Caco-2 (cell line): ENCODE measurements at regions not wholly inside any gene's neighbourhood (a gene's known extent, or its start where the extent isn't known, plus 50 kb on each side); places are given as distances from the start of the nearest gene placed in this dataset.
A peak's percentile ranks its signal among the peaks of the same experiment; 100 is the strongest.

Experiments
- BruUV-seq: library from RNA; stranded (reverse); fragments of 400-500 nt; replicated peaks from 2 replicates; lab custom pipeline; 2021; lab: Mats Ljungman, UMichigan
- CTCF ChIA-PET: fragments of 300-600 bp; sonication (Branson Sonifier 250); formaldehyde crosslinking; loops from one replicate; lab custom pipeline; 2022; ENCODE audit warnings: antibody characterized with exemption; lab: Charles Lee
- POLR2A ChIA-PET: fragments of 300-600 bp; sonication (Branson Sonifier 250); formaldehyde crosslinking; loops from one replicate; lab custom pipeline; 2022; ENCODE audit warnings: antibody characterized with exemption; lab: Charles Lee
- DNase-seq, 2 experiments: peaks; one replicate each; pipeline versions ENCODE4 v3.0.0 to v3.0.0-alpha.2; 2020 to 2022
- H3K27me3 ChIP-seq: replicated peaks from 2 replicates; pipeline ENCODE4 v1.6.0; 2011; ENCODE audit warnings: low read length; ENCODE audit not compliant: control insufficient read depth, insufficient read depth
- H3K36me3 ChIP-seq: 2 replicates; pipeline ENCODE4 v1.5.1; 2011; ENCODE audit warnings: low read length; ENCODE audit not compliant: control insufficient read depth, insufficient read depth
- H3K4me1 ChIP-seq: fragments of 250-450 bp; sonication (Bioruptor Pico); 2 replicates; pipeline ENCODE4 v1.5.1; 2020; ENCODE audit warnings: mild to moderate bottlenecking
- H3K4me3 ChIP-seq: 2 replicates; pipeline ENCODE4 v1.5.1; 2011; ENCODE audit warnings: low read depth, mild to moderate bottlenecking, control low read depth, low read length
- H3K9me3 ChIP-seq: fragments of 250-450 bp; sonication (Bioruptor Pico); 2 replicates; pipeline ENCODE4 v1.5.1; 2020; ENCODE audit warnings: mild to moderate bottlenecking, moderate library complexity
- H3K27ac Mint-ChIP-seq: one replicate; pipeline ENCODE4 v1.8.0; 2022; ENCODE audit warnings: mixed read lengths; ENCODE audit not compliant: unreplicated experiment
- H3K27me3 Mint-ChIP-seq: one replicate; pipeline ENCODE4 v1.8.0; 2022; ENCODE audit warnings: mixed read lengths; ENCODE audit not compliant: insufficient read depth, unreplicated experiment
- H3K36me3 Mint-ChIP-seq: one replicate; pipeline ENCODE4 v1.8.0; 2022; ENCODE audit warnings: mild to moderate bottlenecking, mixed read lengths; ENCODE audit not compliant: insufficient read depth, unreplicated experiment
- H3K4me1 Mint-ChIP-seq: one replicate; pipeline ENCODE4 v1.8.0; 2022; ENCODE audit warnings: low read depth, mixed read lengths; ENCODE audit not compliant: unreplicated experiment
- H3K4me3 Mint-ChIP-seq: one replicate; pipeline ENCODE4 v1.8.0; 2022; ENCODE audit warnings: mild to moderate bottlenecking, moderate library complexity, mixed read lengths; ENCODE audit not compliant: unreplicated experiment
- H3K9me3 Mint-ChIP-seq: one replicate; pipeline ENCODE4 v1.8.0; 2022; ENCODE audit warnings: mixed read lengths; ENCODE audit not compliant: unreplicated experiment
- intact Hi-C: fragments of 100-400 bp; cut with micrococcal nuclease; formaldehyde crosslinking; loops from one replicate; pipeline ENCODE4 v1.10.0; 2022; ENCODE audit not compliant: unreplicated experiment
- TF ChIP-seq, protein P1 (sequence below), 2 experiments: fragments of 200-600 bp in 1 of 2; IDR thresholded peaks; 1 replicate in 1 of 2; 2 replicates in 1 of 2; pipeline versions ENCODE4 v1.5.1 to v1.8.0; 2011 to 2022; ENCODE audit warnings: antibody characterized with exemption in 1 of 2, control low read depth in 1 of 2, inconsistent platforms in 1 of 2, low read depth in 1 of 2, low read length in 1 of 2, mild to moderate bottlenecking in 1 of 2, moderate library complexity in 1 of 2; ENCODE audit not compliant: insufficient read depth in 1 of 2, severe bottlenecking in 1 of 2, unreplicated experiment in 1 of 2

DNA sequence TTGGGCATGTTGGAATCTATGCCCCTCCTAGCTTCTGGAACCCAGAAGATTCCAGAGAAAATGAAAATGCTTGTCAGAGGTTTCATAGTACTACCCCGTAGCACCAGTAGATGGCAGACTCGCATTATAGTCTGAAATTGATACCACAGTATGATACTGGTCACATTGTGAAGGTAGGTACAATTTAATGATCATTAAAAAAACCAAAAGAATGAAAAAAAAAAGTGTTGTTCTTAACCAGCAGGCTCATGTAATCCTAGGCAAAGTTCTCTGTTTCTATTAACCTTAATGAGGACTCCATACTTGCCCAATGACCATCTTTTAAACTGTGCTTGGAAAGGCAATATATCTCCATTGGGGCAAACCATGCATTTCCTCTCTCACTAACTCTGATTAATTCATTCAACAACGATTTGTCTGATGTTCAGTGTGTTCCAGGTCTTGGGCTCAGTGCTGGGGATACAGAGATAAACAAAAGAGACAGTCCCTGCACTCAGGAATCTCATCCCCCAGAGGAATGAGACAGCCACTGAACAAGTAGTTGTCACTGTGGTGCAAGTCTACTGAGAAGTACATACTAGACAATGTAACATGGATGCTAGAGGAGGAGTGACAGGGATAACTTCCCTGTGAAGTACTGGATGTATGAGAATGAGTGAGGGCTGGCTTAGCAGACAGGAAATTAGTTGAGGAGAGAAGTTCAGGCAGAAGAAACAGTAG, 223.5 kb upstream of the PHYHIPL start:
- BruUV-seq: no TSS peak
- ChIA-PET CTCF (interaction anchor here (0.6 to 1.8 kb wide), 23 partner anchors 12 to 670 kb away, joined by 3 to 15 read pairs (median 3); partner anchors contain the start of gene PHYHIPL), POLR2A (no interaction called here)
- Mint-ChIP-seq H3K27me3 (no peaks in the 10 kb centered on the region), H3K36me3 (no peaks in the 10 kb centered on the region), H3K4me3 (no peak overlapping the region), H3K27ac (peak overlapping the region; percentile 24), H3K4me1 (peaks cover 23% of the 10 kb centered on the region), H3K9me3 (no peaks in the 10 kb centered on the region)
- TF ChIP-seq, protein P1, sequence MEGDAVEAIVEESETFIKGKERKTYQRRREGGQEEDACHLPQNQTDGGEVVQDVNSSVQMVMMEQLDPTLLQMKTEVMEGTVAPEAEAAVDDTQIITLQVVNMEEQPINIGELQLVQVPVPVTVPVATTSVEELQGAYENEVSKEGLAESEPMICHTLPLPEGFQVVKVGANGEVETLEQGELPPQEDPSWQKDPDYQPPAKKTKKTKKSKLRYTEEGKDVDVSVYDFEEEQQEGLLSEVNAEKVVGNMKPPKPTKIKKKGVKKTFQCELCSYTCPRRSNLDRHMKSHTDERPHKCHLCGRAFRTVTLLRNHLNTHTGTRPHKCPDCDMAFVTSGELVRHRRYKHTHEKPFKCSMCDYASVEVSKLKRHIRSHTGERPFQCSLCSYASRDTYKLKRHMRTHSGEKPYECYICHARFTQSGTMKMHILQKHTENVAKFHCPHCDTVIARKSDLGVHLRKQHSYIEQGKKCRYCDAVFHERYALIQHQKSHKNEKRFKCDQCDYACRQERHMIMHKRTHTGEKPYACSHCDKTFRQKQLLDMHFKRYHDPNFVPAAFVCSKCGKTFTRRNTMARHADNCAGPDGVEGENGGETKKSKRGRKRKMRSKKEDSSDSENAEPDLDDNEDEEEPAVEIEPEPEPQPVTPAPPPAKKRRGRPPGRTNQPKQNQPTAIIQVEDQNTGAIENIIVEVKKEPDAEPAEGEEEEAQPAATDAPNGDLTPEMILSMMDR (IDR thresholded peaks at IDR 0.05; ENCODE audit: insufficient read depth in 1 of 2, low read depth in 1 of 2, low read length in 1 of 2, severe bottlenecking in 1 of 2, unreplicated experiment in 1 of 2): peak; percentile 92 to 97
- Histone ChIP-seq H3K27me3 (no peaks in the 10 kb centered on the region), H3K4me3 (no peak overlapping the region), H3K4me1 (peaks cover 22% of the 10 kb centered on the region), H3K9me3 (no peaks in the 10 kb centered on the region), H3K36me3 (no peaks in the 10 kb centered on the region)
- DNase-seq: peak; percentile 67 to 84
- intact Hi-C loops: loop anchor here (1.0 to 5.0 kb wide), 19 partner anchors 42 to 854 kb away; partner anchors contain the start of gene PHYHIPL

DNA sequence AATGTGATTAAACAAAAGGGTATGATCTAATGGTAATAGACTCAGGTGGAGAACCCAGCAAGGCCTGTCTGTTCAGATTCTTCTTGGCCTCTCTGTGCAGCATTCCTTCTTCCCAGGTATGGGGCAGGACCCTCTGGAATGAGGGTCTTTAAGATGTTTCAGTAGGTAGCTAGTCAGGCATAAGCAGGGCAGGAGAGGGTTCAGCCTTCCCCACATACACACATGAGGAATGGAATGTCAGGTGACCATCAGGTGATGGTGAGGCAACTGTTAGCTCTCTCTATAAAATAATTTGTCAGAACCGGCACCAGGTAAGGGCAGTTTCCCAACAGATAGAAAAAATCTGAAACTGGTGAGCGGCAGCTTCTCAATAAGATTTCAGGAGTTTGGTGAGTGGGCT, 222.3 kb upstream of the PHYHIPL start:
- no TSS peak for BruUV-seq
- Mint-ChIP-seq H3K27ac (no peak overlapping the region), H3K9me3 (no peaks in the 10 kb centered on the region), H3K27me3 (no peaks in the 10 kb centered on the region), H3K4me1 (peaks cover 29% of the 10 kb centered on the region), H3K36me3 (no peaks in the 10 kb centered on the region), H3K4me3 (no peak overlapping the region)
- CTCF ChIA-PET: interaction anchor here (0.6 kb wide), 1 partner anchor 626 kb away, joined by 3 read pairs; no protein-coding TSS in a partner anchor
- no peaks in the 10 kb centered on the region for H3K36me3 ChIP-seq
- TF ChIP-seq, protein P1 (IDR thresholded peaks at IDR 0.05; ENCODE audit: insufficient read depth in 1 of 2, low read depth in 1 of 2, low read length in 1 of 2, severe bottlenecking in 1 of 2, unreplicated experiment in 1 of 2): no peak
- H3K9me3 ChIP-seq: no peaks in the 10 kb centered on the region
- H3K4me1 ChIP-seq: peaks cover 22% of the 10 kb centered on the region
- DNase-seq: no peak
- H3K4me3 ChIP-seq: no peak overlapping the region
- POLR2A ChIA-PET: no interaction called here
- no peaks in the 10 kb centered on the region for H3K27me3 ChIP-seq
- intact Hi-C loops: loop anchor here (5.0 kb wide), 3 partner anchors 103 to 853 kb away; no protein-coding TSS in a partner anchor

DNA sequence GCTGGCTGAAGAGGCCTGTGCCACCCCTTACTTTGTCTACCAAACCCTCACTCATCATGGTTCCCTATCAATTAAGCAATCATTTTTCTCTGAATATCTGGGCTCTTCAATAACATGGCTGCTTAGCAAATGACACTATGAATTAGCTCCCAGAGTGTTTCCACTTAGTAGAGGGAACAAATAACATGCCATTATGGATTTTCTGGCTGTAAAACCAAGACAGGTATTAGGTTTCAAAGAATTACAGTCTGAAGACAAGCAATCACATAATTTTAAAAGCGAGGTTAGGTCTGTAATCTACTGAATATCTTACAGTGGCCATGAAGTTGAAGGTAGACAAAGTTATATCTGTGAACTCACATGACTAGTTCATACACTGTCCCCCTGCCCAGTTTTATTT, 220.8 kb upstream of the PHYHIPL start:
- peaks cover 22% of the 10 kb centered on the region for H3K4me1 ChIP-seq
- no peaks in the 10 kb centered on the region for H3K27me3 ChIP-seq
- POLR2A ChIA-PET: no interaction called here
- Mint-ChIP-seq H3K4me3 (no peak overlapping the region), H3K9me3 (no peaks in the 10 kb centered on the region), H3K36me3 (no peaks in the 10 kb centered on the region), H3K4me1 (peaks cover 27% of the 10 kb centered on the region), H3K27me3 (no peaks in the 10 kb centered on the region), H3K27ac (no peak overlapping the region)
- H3K4me3 ChIP-seq: no peak overlapping the region
- DNase-seq: no peak
- intact Hi-C loops: no loop called here
- TF ChIP-seq, protein P1 (IDR thresholded peaks at IDR 0.05; ENCODE audit: insufficient read depth in 1 of 2, low read depth in 1 of 2, low read length in 1 of 2, severe bottlenecking in 1 of 2, unreplicated experiment in 1 of 2): no peak
- no peaks in the 10 kb centered on the region for H3K36me3 ChIP-seq
- BruUV-seq: no TSS peak
- no peaks in the 10 kb centered on the region for H3K9me3 ChIP-seq
- CTCF ChIA-PET: interaction anchor here (0.6 to 0.7 kb wide), 2 partner anchors 275 to 469 kb away, joined by 3 to 7 read pairs; no protein-coding TSS in a partner anchor
